Retinal pigment epithelial cell (primary cell): ENCODE measurements at regions not wholly inside any gene's neighbourhood (a gene's known extent, or its start where the extent isn't known, plus 50 kb on each side); places are given as distances from the start of the nearest gene placed in this dataset.

Source experiments
- DNase-seq: peaks from one replicate; pipeline ENCODE4 v3.0.0-alpha.2; 2010; ENCODE audit warnings: low read depth
- H3K4me3 ChIP-seq: 2 replicates; pipeline ENCODE4 v1.5.1; 2011; ENCODE audit warnings: mild to moderate bottlenecking, low read length, control low read depth, moderate library complexity
- TF ChIP-seq, protein P1 (sequence below): conservative IDR thresholded peaks from 2 replicates; pipeline ENCODE4 v1.5.1; 2011; ENCODE audit warnings: low read depth, low read length, control low read depth, inconsistent platforms

DNA sequence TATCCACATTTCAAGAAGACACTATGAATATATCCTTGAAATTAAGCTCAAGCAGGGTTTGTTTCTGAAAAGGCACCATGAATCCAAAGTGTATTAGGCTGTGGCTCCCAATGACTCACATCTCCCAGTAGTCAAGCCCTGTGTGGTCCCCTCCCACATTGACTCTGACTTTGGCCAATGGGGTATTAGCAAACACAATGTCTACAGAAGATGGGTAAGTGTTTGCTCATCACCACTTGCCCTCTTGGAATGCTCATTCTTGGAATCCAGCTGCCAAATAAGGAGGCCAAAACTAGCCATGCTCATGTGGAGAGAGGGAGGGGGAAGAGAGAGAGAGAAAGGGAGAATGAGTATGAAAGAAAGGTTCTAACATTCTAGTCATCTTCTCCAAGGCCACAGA, 490.0 kb downstream of the TXNL1 start:
- TF ChIP-seq, protein P1, sequence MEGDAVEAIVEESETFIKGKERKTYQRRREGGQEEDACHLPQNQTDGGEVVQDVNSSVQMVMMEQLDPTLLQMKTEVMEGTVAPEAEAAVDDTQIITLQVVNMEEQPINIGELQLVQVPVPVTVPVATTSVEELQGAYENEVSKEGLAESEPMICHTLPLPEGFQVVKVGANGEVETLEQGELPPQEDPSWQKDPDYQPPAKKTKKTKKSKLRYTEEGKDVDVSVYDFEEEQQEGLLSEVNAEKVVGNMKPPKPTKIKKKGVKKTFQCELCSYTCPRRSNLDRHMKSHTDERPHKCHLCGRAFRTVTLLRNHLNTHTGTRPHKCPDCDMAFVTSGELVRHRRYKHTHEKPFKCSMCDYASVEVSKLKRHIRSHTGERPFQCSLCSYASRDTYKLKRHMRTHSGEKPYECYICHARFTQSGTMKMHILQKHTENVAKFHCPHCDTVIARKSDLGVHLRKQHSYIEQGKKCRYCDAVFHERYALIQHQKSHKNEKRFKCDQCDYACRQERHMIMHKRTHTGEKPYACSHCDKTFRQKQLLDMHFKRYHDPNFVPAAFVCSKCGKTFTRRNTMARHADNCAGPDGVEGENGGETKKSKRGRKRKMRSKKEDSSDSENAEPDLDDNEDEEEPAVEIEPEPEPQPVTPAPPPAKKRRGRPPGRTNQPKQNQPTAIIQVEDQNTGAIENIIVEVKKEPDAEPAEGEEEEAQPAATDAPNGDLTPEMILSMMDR = no peak
- H3K4me3 ChIP-seq = no peak overlapping the region
- DNase-seq = no peak

DNA sequence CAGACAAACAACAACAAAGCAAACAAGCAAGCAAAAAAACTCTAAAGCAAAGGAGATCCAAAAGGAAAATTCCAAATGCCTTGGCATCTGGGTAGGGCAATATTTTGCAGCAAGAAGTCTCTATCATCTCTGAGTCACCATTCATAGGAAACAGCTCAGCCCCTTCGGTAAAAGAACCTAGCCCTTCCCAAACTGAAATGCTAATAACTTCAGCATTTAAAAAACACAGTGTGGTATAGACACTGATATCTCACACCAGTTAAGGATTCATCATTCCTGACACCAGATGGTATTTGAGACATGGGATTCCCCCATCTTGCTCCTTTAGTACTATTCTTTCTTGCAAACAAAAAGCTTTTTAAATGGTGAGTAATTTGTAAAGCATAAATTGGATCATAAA, 491.8 kb downstream of the TXNL1 start:
- no peak overlapping the region for H3K4me3 ChIP-seq
- TF ChIP-seq, protein P1 = no peak
- no peak for DNase-seq

DNA sequence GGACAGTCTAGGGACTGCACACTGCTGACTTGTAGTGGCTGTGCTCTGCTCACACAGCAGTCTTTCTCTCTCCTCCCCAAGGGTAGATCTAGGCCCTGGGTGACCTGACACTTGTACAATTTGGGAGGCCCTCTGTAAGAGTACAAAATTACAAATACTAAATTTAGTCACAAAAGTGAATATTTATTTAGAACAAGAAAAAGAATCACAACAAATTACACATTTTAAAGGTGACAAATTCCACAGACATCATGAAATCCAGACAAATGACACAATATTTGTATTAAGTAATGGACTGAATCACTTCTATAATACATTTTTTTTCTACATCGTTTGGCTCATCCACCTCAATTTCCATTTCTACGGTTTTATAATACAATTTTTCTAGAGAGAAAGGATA, 496.4 kb downstream of the TXNL1 start:
- TF ChIP-seq, protein P1 = no peak
- no peak overlapping the region for H3K4me3 ChIP-seq
- no peak for DNase-seq

DNA sequence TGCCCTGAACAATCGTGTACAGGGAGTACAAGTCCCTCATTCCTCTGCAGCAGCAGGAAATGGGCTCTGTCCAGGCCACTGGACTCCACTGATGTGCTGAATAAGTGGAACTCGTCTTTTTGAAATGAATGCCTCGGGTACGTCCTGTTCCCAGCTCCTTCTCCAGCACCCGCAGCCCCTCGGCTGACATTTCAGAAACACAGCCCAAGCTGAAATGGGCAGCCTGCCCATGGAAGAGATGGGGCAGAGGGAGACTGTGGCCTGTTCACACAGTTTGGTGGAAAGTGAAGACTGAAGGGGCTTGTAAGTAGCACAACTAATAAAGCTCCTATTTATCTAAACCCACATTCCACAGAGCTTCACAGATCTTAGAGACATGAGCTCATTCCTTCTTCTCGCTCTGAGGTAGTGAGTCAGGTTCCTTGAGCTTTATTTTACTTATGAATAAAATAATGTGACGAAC, 498.6 kb downstream of the TXNL1 start:
- DNase-seq = no peak
- TF ChIP-seq, protein P1 = no peak
- H3K4me3 ChIP-seq = no peak overlapping the region

DNA sequence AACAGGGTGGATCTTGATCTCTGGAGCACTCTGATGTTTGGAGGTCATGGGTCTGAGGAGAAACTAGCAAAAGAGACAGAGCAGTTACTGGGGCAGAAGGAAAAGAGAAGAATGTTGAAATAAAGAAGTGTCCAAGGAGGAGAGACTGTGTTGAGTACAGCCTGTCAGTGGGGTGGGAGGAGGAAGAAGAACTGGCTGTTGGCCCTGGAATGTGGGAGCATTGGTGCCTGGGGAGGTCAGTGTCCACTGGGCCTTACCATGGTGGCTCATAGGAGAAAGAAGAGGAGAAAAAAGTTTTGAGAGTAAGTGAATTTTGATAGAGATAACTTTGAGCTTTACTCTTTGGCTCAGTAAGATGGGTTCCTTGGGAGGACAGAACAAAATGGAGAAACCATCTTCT, 499.0 kb downstream of the TXNL1 start:
- TF ChIP-seq, protein P1 = no peak
- H3K4me3 ChIP-seq = no peak overlapping the region
- DNase-seq = no peak

DNA sequence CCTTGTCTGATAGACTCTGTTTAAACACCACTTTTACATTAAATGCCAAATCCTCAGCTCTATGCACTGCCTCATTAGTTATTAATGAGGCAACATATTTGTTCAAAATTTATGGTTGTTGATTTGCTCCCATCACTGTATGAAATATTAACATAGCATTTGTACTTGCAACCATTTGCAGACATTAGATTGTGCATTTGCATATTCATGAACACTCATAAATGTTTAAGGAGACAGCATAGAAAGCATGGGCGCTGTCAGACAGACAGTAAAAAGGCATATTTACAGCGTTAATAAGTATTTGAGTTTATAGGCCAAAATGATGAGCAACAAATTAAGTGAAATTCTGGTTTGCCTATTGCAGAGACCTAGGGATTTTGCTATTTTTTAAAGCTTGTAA, 502.3 kb downstream of the TXNL1 start:
- no peak for DNase-seq
- TF ChIP-seq, protein P1 = no peak
- H3K4me3 ChIP-seq = no peak overlapping the region

DNA sequence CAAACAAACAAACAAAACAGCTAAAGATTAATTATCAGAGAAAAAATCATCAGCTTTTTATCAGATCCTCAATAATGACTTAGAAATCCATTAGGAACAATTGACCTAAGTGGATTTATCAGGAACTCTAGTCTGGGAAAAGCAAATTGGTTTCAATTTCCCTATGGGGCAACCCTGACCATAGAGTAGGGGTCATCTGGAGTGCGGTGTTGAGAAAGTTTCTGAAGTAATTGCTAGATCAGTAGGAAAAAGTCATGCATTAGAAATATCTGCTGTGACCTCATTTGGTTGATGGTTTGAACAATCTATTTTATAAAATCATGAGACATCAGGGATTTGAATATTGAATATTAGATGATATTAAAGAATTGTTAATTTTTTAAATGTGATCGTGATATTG, 507.9 kb downstream of the TXNL1 start:
- H3K4me3 ChIP-seq = no peak overlapping the region
- TF ChIP-seq, protein P1 = no peak
- DNase-seq = no peak
